ENCODE measurements at regions not wholly inside any gene's neighbourhood (a gene's known extent, or its start where the extent isn't known, plus 50 kb on each side); places are given as distances from the start of the nearest gene placed in this dataset.
A peak's percentile ranks its signal among the peaks of the same experiment; 100 is the strongest.

DNA sequence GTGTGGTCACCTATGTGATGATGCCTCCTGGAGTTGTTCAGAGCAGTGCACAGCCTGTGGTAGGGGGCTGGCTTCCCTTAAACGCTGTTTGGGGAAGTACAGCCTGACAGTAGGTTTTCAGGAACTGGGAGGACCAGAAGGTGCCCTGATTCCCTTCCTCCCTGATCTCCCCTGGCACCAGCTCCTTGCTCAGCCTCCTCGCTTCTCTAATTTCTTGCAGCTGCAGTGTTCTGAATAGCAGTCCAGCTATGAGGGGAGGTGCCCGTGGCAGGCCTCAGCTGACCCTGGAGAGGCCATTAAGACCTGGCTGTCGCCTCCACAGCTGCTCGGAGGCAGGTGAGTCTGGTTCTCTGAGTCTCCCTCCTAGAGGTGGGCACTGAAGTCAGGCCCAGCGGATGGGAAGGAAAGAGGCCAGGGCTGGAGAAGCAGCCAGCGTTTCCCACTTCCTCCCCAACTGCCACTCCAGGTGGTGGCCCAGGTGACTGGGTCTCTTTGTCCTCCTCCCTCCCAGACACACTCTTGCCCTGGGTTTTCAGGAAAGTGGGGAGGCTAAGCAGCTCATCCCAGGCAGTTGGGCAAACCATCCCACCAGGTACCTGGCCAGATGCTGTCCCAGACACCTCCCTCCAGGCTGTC lies 52.0 kb upstream of the RPL11 start:
- DNase-seq (ENCODE audit: low spot score) = no peak

DNA sequence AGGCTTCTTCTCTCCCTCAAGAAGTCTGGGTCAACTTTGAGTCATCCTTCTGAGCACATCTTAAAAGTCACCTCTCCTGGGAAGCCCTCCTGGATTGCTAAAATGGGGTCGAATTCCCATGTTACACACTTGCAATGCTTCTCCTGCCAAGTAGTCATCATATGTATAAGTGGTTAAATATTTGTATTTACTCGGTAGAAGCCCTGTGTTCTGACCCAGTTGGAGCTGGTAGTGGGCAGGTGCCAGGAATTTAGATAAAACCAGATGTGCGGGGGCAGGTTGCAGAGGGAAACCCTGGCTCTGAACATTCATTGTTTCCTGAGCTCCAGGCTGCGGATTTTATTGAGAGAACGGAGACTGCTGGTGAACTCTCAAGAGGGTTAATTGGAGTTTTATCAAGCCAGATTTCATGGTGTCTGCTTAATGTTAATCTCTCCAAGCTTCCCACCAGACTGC lies 52.8 kb upstream of the RPL11 start:
- DNase-seq (ENCODE audit: low spot score) = no peak

DNA sequence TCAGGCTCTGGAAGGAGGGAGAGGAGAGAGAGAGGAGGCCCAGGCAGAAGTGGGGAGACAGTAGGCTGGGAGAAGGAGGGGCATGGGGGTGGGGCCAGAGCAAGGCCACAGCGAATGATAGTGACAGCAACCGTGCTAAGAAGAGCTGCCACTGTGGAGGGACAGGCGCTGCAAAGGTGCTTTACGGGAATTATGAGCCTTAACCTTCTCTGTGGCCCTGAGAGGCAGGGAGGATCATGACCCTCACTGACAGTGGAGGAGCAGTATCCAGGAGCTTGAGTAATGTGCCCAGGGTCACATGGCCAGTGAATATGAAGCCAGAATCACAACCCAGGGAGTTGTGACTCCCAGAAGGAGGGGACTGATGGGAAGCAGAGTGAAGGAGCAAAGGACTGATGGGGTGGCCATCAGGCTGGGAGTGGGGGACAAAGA lies 53.4 kb upstream of the RPL11 start:
- no peak for DNase-seq (ENCODE audit: low spot score)

DNA sequence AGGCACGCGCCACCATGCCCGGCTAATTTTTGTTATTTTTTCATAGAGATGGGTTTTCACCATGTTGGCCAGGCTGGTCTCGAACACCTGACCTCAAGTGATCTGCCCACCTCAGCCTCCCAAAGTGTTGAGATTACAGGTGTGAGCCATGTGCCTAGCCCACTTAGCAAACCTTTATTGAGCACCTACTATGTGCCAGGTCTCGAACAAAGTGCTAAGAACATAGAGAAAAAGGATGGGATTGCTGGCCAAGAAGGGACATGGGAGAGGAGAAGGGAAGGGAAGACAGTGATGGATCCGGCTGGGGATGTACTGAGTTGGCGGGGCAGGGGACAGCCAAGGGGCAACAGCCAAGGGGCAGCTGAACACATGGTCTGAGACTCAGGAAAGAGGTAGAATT lies 55.6 kb upstream of the RPL11 start:
- no peak for DNase-seq (ENCODE audit: low spot score)

DNA sequence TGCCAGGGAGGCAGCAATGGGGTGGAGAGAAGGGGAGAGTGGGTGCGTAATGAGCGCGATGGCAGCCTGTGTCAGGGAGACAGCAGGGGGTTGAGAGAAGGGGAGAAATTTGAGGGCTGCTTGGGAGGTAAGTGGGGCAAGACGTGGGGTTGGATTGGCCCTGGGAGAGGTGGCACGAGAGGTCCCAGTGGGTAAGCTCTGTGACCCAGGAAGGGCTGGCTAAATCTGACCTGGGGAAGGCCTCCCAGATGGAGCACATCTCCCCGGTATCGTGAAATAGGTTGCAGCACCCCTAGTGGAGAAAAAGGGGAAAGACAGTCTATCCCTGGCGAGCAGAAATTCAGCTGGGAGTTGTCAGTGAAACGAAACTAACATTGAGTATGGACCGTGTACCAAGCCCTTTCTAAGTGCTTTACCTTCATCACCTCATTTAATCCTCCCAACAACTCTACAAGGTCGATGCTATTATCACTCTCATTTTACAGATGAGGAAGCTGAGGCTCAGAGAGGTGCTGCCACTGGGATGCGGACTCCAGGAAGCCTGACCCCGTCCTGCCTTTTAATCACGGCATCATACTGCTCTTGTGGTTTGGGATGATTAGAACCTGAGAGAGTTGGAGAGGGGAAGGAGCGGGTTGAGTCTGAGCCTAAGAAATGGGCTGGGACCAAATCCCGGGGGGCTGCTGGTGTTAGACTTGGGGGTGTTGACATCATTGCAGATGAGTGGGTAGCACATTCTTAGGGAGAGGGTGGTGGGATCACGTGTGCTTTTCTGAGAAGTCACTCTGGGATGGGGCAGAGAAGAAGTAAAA lies 56.6 kb upstream of the RPL11 start:
- peak; percentile 71 for DNase-seq (ENCODE audit: low spot score)

DNA sequence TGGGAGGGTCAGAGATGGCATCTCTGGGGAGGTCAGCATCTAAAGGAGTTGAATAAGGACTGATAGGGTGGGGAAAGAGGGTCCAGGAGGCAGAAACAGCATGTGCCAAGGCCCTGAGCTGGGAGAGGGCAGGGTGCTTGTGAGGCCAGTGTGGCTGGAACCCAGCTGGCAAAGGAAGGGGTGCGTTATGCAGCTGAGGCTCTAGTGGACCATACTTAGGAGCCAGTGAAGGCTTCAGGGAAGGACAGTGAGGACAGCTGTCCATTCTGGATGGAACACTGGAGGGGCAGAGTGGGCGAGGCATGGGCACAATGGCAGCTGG lies 57.1 kb upstream of the RPL11 start:
- no peak for DNase-seq (ENCODE audit: low spot score)

DNA sequence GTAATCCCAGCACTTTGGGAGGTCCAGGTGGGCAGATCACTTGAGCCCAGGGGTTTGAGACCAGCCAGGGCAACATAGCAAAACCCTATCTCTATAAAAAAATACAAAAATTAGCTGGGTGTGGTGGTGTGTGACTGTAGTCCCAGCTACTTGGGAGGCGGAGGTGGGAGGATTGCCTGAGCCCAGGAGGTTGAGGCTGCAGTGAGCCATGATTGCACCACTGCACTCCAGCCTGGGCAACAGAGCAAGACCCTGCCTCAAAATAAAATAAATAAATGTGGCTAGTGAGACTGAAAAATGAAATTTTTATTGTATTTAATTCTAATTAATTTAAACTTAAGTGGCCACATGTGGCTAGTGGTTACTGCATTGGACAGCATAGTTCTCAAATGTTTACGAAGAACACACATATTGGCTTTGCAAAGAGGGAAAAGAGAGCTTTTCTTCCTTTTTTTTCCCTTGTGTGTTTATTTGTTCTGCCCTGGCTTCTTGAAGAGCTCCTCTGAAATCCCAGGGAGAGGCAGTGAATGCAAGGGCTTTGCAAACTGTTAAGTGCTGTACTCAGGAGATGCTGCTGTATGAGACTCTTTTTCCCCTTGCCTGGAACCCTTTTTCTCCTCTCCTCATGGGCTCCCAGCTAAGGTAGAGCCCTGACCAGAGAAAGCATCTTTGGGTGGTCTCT lies 59.0 kb upstream of the RPL11 start:
- DNase-seq (ENCODE audit: low spot score) = no peak

DNA sequence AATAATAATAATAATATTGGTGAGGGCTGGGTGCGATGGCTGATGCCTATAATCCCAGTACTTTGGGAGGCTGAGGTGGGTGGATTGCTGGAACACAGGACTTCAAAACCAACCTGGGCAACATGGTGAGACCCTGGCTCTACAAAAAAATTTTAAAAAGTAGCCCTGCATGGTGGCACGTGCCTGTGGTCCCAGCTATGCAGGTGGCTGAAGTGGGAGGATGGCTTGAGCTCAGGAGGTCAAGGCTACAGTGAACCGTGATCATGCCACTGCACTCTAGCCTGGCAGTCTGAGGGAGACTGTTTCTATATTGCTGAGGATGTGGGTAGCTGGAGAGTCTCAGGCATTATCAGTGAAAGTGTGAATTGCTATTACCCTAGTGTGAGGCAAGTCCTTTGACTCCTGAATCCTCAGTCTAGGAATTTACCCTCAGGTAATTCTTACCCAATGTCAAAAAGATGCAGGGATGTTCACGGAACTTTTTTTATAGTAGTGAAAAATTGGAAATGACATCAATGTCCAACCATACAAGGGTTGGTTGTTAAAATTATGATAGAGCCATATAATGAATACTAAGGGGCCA lies 61.8 kb upstream of the RPL11 start:
- no peak for DNase-seq (ENCODE audit: low spot score)

DNA sequence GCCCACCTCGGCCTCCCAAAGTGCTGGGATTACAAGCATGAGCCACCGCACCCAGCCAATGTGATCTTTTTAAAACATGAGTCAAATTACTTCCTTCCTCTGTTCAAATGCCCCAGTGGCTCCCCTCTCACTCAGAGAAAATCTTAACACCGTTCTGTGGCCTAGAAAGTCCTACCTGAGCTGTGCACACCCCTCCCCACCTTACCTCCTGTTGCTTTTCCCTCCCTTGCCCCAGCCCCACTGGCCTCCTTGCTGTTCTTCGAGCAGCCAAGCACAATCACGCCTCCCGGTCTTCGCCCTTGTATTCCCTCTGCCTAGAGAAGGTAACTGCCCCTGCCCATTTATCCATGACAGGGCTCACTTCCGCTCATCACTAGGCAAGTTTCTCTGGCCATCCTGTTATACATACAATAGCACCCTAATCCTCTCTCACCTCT lies 62.6 kb upstream of the RPL11 start:
- DNase-seq (ENCODE audit: low spot score) = no peak

DNA sequence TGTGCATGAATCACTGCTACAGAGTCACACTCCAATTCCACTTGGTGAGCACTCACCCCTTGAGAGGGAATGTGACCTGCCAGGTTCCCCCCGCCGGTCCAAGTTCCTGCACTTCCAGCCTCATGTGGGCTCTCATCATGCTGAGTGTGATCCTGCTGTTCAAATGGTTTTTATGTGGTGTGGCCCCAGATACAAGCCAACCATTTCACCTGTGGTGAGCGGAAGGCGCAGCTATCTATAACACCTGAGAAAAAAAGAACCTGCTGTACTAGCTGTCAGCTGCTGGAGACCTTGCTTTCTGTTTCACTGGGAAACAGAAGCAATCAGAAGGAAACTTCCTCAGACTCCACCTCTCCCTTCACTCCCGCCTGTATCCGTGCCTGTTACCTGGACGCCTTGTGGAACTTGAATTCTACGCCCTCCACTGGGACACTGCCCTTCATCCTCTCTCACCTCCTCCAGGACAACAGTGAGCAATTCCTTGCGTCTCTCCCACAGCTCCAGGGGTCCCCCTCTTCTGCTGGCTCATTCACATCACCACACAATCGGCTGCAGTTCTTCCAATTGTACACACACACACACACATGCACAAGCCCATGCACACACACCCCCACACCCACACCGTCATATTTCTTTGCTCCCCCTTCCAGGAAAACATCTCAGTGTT lies 64.4 kb upstream of the RPL11 start:
- DNase-seq (ENCODE audit: low spot score) = no peak

DNA sequence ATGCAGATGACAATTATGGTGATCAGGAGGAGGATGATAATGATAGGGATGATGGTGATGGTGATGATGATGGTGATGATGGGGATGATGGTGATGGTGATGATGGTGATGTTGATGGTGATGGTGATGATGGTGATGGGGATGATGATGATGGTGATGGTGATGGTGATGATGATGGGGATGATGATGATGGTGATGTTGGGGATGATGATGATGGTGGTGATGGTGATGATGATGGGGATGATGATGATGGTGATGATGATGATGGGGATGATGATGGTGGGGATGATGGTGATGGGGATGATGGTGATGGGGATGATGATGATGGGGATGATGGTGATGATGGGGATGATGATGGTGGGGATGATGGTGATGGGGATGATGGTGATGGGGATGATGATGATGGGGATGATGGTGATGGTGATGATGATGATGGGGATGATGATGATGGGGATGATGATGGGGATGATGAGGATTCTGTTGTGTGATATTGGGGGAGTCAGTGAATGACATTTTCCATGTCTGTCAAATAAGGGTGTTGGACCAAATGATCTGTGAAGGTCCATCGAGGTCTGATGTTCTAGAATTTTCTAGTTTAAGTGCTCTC lies 65.6 kb upstream of the RPL11 start:
- DNase-seq (ENCODE audit: low spot score) = no peak

DNA sequence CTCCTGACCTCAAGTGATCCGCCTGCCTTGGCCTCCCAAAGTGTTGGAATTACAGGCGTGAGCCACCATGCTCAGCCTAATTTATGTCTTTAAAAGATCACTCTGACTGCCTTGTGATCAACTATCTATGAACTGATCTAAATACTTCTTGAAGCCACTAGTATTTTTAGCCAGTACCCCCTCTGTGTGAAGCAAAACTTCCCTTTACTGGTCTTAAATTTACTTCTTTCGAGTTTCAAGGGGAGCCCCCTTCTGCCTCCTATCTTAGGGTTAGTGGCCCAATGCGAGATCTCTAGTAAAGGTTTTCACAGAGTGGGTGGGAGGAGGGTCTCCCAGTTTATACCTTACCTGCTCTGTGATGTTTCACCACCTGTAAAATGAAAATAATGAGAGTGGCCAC lies 66.1 kb upstream of the RPL11 start:
- DNase-seq (ENCODE audit: low spot score) = no peak

DNA sequence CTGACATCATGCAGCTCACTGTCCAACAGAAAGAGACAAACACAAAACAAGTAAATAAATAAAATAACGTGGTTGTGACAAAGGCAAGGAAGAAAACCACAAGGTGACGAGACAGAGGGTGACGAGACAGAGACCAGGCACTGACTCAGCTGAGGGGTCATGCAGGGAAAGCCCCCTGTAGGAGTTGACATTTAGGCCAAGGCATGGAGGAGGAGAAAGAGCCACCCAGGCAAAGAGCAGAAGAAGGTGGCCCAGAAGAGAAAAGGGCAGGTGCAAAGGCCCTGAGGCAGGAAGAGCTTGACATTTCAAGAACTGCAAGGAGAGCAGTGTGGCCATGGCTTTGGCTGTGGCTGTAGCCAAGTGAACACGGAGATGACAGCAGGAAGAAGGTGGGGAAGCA lies 65.1 kb upstream of the ID3 start:
- DNase-seq (ENCODE audit: low spot score) = no peak

DNA sequence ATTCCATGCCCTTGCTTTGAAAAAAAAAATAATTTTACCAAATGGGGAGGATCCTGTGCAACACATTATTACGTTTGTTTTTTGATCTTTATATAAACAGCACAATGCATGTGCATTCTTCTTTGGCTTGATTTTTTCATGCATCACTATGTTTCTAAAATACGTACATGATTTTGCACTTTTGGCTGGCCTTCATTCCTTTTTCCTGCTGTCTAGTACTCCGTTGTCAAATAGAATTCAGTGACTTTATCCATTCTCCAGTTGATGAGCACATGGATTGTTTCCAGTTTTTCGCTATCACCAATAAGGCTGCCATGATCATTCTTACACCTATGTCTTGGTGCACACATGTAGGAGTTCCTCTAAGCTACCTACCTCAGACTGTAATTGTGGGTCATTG lies 63.0 kb upstream of the ID3 start:
- DNase-seq (ENCODE audit: low spot score) = no peak

DNA sequence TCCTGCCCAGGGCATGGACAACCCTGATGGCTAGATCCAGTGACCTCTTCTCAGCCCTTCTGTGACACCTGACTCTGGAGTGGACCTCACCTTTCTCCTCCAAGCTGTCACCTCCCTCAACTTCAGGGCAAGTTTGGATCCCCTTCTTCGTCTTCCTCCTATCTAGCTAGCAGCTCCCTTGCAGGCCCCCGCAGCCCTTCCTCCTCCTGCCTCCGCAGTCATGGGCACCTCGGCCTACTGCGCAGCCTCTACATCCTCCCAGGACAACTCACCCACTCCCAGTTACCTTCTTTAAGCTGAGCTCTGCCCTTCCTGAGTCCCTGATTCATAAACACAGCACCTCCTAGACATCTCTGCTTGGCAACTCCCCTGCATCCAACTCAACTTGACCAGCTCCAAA lies 61.3 kb upstream of the ID3 start:
- DNase-seq (ENCODE audit: low spot score) = no peak

DNA sequence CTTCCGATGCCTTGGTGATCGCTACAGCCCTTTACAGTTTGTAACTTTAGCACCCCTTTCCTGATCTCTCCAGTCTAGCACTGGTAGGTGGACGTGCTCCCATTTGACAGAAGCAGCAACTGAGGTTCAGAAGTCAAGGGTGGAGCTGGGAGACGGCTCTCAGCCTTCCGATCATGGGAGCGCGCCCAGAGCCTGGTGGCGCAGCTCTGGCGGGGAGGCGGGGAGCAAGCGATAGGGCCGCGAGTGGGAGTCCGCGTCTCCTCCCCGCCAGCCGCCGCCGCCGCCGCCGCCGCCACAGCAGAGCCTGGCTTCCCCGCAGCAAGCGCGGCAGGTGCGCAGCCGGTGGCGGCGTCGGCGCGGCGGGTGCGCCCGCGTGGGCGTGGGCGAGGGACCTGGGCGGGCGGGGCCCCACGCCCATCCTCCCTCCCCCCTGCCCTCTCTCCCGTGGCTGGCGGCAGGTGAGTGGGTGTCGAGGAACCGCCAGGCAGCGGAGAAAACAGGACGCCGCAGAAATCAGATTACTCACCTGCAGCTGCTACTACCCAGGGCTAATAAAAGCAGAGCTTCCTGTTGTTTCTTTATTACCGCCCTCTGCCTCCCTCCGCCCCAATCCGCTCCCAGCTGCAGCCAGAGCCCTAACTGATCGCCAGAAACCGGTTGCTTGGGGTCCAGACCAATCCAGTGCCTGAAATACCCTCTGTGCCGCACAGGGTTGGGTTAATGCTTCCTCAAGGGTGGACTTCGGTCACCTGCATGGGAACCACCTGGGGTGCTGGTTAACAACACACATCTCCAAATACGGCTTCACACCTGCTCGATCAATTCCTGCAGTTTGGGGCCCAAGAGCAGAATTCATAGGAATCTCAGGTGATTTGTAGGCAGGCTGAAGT lies 60.2 kb upstream of the ID3 start:
- peak; percentile 43 for DNase-seq (ENCODE audit: low spot score)

DNA sequence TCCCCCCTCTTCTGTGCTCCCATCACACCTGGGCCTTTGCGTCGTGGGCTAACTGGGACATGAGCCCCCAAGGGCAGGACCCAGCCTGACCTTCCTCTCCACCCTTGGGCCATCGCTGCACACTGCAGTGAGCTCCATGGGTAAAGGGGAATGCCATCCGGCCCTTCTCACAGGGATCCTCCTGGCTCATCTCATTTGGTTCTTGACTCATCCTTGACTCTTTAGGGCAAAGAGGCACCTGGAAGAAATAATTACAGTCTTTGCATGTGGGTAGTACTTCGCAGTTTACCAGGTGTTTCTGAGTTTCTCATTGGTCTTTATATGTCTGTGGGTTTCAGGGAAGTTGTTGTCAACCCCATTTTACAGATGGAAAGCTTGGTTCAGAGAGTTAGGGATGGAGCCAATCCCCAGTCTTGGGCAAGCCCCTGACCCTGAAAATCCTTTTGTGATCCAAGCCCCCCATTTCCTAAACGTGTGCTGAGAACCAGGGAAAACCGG lies 59.3 kb upstream of the ID3 start:
- DNase-seq (ENCODE audit: low spot score) = no peak

DNA sequence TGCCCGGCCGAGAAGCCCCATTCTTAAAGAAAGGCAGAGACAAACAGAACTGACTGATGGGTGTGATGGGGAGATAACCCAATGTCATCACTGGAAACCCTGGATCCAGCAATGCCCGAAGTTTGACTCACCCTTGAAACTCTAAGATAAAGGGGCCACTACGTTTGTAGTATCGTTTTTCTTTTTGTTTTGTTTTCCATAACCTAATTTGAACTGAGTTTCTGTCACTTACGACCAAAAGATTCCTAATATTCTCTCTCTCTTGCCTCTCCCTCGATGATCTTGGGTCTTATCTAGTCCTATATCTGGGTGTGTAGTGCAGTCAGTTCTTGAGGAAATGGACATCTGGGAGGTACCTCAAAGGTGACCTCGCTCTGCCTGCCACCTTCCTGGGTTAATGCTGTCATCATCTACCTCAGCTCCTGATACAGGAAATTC lies 57.8 kb upstream of the ID3 start:
- DNase-seq (ENCODE audit: low spot score) = no peak

DNA sequence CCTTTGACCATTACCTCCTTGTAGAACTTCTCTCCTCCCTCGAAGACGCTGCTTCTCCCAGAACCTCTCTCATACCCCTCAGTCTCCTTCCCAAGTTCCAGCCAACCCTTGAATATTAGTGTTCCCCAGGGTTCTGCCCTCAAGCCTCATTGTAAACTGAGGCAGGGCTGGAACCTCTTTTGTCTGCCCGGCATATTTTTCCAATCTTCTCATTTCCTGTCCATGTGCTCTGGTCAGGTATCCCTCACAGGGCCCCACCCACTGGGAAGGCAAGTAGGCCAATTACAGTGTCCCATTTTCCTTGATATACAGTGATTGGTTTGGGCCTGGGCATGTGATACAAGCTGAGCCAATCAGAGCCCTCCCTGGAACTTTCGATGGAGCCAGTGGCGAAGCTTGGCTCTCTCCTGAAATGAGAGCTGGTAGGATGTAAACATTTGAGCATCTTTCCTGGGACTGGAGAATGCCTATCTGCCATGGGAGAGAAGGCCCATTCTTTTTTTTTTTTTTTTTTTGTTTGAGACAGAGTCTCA lies 57.1 kb upstream of the ID3 start:
- no peak for DNase-seq (ENCODE audit: low spot score)

DNA sequence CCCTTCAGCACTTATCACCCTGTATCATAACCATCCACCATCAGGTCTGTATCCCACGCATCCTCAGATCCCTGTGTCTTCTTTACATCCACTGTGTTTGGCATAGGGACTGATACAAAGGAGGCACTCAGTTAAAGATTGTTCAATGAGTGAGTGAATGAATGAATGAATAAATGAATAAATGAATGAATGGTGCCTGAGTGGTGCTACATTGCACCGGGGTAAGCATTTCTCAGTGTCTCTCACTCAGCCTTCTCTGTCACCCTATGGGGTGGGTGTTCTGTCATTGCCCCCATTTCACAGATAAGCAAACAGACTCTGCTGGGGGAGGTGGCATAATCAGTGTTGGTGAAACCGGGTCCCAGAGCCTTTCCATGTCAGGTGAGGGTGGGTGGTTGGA lies 56.6 kb upstream of the ID3 start:
- DNase-seq (ENCODE audit: low spot score) = no peak
